Stimulated activated CD4-positive, alpha-beta T cell treated with anti-CD3 and anti-CD28 coated beads, Interleukin-2, amount 100 ng/mL, for 24 hours (primary cell): ENCODE measurements at regions not wholly inside any gene's neighbourhood (a gene's known extent, or its start where the extent isn't known, plus 50 kb on each side); places are given as distances from the start of the nearest gene placed in this dataset.
"Not testable (repeated sequence)": the region's sequence is repeated elsewhere in the genome, so short reads cannot be mapped to it uniquely, and the experiment has no call there.

Source experiments
- DNase-seq, 2 donors: peaks; one replicate each; pipeline ENCODE4 v3.0.0-alpha.2; 2020

DNA sequence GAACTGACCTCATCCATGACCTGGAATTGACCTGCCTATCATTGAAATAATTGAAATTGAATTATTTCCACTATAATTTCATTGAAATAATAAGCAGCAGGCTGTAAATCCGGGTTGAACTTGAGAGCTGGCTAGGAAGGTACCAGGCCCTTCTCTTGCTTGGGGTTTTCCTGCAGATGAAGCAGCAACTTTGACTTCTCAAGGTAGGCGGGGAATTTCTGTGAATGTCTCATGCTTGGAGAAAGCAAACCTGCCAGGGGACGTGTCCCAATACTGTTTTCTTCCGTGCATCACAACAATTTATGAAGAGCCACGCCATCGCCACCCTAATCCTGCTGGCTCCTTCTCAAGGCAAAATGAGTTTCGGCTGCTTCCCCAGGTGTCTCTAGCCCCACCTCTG, 97.5 kb upstream of the XYLT1 start:
- no peak for DNase-seq

DNA sequence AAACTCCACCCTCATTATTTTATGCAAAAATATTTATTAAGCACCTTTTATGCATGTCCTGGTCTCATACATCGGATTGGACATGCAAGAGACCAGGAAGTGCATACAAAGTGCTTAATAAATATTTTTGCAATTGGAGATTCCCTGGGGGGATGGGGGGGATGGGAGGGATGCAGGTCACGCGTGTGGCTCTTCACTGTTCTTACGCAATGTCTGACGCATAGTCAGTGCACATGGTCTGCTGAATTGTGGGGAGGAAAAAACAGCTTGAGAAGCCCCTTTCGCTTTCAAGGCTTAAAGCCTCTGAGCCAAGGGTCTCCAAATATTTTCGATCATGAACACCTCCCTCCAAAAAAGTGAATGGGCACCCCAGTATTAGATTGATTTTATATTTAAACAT, 96.7 kb upstream of the XYLT1 start:
- no peak for DNase-seq

DNA sequence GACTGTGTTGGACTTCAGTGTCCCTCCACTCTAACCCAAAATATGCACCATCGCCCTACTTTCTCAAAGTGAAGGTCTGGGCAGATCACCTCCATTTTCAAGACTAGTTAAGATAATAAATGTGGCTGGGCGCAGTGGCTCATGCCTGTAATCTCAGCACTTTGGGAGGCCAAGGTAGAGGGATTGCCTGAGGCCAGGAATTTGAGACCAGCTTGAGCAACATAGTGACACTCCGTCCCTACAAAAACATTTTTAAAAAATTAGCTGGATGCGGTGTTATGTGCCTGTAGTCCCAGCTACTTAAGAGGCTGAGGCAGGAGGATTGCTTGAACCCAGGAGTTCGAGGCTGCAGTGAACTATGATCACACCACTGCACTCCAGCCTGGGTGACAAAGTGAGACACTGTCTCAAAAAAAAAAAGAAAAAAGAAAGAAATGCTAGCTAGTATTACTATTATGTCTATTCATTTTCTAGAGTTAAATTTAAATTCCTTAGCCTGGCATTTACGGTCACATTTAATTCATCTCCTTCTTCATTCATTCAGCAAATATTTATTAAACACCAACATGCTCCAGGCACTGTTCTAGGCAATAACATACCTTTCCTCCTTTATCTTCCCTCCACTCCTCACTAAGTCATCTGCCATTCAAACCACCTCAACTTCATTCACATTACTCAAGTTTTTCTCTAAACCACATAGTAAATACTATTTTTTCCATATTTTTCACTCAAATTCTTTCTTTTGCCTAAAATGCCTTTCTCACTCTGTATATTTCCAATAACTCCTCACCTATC, 96.1 kb upstream of the XYLT1 start:
- DNase-seq, result no peak

DNA sequence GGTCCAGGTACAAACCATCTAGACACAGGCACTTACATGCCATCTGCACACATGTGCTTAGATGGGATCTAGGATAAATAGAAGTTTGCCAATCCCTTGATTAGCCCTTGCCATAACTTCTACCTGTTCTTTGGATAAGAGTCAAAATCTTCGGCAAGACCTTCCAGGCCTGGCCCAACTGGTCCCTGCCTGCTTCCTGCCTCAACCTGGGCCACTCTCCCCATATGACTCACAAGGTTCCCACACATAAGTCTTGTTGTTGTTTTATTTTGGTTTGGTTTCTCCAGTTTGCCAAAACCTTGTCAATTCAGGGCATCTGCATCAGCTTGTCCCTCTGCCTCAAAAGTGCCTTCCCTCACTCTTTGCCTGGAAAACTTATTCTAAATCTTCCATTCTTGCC, 95.3 kb upstream of the XYLT1 start:
- DNase-seq, result no peak

DNA sequence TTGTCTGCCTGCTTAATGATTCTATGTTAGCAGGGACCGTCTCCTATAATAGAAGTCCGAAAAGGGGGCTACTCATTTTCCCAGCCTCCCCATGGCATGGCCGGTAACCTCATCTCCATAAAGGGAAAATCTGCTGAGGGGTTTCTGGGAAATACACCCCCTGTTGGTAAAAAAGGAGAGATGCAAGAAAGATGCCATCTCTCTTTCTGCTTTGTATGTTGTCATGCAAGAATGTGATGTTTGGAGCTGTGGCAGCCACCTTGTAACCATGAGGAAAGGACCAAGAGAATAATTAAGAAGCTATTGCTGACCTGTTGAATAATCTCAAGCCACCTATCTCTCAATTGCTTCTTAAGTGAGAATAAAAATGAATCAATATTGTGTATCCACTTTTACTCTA, 94.8 kb upstream of the XYLT1 start:
- DNase-seq, result no peak

DNA sequence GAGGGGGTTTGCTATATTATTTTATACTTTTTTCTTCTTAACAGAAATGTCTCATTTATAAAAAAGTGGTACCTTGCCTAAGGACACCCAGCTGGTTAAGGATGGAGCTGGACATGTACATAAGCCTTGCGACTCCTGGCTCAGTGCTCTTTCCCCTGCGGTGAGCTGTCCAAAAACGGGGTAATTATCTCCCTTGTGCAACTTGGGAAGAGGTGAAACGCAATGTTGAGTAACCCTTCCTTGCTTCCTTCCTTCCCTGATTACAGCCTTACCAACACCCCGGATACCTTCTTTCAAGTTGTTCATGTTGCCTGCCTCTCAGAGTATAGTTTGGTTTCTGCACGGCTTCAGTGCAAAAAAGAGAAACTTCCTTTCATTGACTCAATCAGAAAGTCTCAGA, 94.1 kb upstream of the XYLT1 start:
- no peak for DNase-seq

DNA sequence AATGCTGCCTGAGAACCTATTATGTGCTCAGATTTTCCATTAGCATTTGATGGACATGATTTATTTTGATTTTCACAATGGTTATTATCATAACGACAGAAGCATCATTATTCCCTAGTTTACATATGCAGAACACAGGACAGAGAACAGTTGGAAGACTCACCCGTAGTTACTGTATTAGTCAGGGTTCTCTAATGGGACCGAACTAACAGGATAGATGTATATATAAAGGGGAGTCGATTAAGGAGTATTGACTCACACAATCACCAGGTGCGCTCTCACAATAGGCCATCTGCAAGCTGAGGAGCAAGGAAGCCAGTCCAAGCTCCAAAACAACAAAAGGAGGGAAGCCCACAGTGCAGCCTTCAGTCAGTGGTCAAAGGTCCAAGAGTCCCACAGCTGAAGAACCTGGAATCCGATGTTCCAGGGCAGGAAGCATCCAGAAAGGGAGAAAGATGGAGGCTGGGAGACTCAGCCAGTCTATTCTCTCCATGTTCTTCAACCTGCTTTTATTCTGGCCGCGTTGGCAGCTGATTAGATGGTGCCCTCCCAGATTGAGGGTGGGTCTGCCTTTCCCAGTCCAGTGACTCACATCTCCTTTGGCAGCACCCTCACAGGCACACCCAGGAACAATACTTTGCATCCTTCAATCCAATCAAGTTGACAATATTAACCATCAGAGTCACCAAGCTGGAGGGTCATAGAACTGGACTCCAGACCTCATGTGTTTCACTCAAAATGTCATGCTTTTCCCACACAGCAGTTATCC, 92.7 kb upstream of the XYLT1 start:
- DNase-seq, result no peak

DNA sequence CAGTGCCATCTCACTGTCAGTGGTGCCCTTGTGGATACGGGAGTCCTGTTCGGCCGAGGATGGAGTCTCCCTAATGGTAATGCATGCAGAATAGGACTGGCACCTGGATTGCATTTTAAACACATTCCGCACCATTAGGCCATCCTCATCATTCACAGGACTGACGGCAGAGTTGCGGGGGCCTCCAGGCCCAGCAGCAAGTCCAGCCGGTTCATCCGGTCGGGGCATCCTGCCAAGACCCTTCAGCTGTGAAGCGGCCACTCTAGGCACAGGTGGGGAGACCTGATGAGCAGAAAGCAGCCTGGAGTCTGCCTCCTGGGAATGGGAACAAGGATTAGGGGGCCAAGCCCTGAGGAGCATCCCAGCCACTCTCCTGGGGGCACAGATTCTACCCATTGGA, 90.3 kb upstream of the XYLT1 start:
- DNase-seq, result no peak

DNA sequence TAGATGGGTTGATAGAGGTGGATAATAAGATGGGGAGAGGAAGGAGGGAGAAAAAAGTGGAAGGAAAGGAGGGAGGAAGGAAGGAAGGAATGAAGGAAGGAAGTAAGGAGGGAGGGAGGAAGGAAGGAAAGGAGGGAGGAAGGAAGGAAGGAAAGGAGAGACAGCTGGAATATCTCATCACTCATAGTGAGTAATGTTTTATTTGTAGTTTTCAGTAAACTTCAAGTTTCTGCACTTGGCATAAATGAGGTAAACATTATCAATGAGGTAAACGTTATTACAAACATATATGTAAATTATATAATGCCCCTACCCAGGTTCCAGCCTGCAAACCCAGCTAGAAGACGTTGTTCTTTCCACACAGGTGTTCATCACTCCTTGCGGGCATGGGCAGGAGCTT, 89.8 kb upstream of the XYLT1 start:
- no peak for DNase-seq

DNA sequence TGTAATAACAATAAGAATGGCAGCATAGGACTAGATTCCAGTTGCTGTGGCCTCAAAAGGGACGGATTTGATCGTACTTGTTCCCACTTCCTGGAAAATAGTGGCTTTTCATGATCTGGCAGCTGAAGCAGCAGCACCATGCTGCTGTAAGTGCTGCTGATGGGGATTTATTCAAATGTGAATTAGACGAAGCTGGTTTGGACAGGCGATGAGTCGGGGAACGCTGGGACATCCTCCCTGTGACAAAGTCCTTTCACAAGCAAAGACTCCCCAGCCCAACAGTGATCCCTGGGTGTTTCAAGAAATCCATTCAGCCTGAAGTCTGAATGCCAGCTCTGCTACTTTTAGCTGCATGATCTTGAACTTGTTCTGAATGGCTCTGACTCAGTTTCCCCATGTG, 88.6 kb upstream of the XYLT1 start:
- no peak for DNase-seq

DNA sequence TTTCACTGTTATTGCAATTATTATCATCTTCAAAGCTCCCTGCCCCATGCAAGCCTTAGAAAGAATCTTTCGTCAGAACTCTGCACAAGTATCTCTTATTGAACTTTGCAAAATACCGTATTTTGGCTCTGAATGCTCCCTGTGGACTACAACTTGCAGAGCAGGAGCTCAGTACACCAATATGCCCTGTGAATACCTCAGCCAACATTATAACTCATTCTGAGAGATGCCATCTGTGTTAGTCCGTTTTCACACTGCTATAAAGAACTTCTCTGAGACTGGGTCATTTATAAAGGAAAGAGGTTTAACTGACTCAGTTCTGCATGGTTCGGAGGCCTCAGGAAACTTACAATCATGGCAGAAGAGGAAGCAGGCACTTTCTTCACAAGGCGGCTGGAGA, 87.2 kb upstream of the XYLT1 start:
- no peak for DNase-seq

DNA sequence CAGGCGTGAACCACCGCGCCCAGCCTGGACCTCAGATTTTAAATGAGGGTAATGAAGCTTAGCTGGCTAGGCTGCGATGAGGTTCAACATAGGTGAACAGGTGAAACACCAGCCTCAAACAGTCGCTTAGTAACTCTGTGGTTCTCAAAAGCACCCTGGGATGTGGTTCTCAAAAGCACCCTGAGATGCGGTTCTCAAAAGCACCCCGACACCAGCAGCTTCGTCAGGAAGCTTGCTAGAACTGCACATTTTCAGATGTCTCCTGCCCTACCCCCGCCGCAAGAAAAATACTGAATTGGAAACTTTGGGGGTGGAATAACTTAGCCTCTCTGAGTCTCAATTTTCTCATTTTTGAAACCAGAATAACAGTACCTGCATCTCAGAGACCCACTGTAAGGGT, 86.7 kb upstream of the XYLT1 start:
- no peak for DNase-seq

DNA sequence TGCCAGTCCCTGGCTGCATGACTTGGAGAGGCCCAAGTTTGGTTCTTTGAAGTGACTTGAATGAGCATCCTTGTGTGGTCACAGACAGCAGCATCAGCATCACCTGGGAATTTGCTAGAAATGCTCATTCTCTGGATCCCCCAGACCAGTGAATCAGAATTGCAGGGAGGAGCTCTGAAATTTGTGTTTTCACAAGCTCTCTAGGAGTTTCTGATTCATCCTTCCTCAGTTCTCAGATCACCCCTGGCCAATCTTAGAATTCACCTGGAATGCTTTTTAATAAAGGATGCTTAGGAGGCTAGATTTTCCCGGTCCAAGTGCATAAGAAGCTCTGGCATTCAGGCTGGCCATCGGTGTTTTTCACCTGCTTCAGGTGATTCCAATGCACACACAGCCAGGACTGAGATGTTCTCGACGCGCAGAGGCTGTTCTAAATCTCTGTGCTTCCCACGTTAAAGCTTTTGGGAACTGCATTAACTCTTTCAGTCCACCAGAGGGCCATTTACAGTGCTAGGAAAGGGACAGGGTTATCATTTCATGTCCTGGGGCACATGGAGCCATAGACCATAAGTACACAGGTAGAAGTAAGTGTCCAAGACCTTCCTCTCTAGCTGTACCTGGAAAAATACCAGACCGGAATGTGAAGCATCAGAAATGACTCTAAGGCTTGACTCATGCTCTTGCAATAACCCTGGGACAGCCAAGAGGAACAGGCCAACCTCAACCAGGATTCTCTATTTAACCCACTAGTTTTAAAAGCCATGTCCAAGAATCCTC, 85.7 kb upstream of the XYLT1 start:
- DNase-seq, result no peak

DNA sequence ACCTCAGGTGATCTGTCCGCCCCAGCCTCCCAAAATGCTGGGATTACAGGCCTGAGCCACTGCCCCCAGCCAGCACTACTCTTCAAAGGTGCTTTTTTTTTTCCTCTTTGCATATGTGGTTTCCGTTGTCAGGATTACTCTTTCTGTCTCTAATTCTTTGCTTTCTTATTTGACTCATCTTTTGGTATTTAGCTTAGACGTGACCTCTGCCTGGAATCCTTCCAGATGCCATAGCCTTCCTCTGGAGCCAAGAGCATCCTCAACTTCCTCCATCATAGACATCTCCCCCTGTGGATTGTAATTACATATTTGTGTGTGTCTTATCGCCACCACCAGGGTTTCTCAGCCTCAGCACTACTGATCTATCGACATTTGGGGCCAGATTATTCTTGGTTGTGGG, 84.4 kb upstream of the XYLT1 start:
- no peak for DNase-seq

DNA sequence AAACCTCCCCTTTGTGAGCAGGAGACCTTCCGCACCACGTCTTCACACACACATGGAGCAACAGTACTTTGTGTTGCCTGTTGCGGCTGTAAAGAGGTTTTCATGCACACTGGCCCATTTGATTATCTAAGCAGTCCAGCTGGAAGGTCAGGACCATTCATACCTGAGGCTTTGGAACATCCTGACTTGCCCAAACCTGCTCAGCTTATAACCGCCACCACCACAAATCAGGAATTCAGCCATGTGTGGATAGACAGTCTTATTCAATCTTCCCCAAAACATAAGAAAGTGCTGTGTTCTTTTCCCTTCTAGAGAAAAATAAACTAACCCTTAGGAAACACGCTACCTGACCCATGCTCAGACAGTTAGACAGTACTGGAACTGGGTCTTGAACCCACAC, 81.6 kb upstream of the XYLT1 start:
- DNase-seq, result no peak

DNA sequence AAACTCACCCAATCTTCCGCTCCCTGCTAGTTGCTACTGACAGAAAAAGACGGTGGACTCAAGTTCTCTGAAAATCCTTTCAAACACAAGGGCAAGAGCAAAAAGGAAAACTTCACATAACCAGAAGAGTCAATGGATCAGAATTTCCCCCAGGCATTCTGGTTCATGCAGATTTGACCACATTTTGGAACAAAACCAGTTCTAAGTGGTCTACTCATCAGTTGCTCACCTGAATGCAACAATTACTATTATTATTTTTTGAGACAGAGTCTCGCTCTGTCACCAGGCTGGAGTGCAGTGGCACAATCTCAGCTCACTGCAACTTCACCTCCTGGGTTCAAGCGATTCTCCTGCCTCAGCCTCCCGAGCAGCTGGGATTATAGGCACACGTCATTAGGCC, 80.9 kb upstream of the XYLT1 start:
- DNase-seq, result not testable (repeated sequence)

DNA sequence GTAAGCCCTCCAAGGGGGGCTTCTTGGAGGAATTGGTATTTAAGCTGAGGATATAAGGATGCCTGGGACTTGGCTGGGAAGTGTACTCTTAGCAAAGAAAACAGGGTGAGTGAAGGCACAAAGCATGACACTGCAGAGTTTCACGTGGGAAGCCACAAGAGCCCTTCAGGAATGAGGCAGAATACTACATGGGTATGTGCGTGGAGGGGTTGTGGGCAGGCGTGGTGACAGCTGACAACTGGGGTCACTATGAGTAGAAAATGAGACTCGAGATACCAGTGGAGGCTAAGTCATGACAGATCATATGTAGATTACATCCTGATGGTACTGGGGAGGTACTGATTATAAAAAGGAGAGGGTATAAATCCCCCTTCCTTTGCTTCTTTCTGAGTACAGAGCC, 78.1 kb upstream of the XYLT1 start:
- DNase-seq, result no peak

DNA sequence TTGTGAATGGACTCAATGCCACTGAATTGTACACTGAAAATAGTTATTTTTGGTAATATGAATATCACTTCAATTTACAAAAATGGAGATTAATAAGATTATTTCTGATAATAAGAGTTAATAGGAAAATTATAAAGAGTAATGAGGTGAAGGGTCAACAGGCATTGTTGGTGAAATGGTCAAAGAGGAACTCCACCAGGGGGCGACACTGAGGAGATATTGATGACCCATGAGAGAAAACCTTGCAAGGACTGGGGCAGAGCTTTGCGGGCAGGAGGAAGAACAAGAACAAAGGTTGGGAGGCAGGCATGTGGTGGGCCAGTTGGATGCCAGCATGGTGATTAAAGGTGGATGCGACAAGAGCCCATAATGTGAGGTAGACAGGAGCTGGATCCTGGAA, 74.0 kb upstream of the XYLT1 start:
- DNase-seq, result peak; percentile 22 to 38

DNA sequence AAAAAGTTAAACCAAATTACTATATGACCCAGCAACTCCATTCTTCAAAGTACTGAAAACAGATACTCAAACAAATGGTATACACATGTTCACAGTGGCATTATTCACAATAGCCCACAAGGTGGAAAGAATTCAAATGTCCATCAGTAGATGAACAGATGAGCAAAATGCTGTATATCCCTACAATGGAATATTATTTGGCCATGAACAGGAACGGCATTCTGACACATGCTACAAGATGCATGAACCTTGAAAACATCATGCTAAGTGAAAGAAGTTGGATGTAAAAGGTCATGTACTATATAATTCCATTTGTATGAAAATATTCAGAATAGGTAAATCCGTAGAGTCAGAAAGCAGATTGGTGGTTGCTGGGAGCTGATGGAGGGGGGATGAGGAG, 73.5 kb upstream of the XYLT1 start:
- no peak for DNase-seq

DNA sequence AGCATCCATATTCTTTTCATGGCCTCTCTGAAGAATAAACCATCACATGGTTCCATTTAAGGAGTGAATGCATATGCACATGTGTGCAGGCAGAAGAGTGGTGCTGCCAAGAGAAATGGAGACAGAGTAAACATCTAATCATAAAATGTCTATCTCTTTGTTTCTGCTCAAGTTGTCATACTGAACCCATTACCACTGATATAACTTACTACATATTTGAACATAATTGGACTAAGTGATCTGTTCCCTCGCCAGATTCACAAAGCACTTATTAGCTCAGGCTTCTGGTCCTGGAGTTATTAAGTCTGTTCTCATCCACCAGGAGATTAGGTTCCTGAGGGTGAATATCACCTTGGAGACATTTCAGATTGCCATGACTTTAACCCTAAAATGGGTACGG, 72.3 kb upstream of the XYLT1 start:
- no peak for DNase-seq

DNA sequence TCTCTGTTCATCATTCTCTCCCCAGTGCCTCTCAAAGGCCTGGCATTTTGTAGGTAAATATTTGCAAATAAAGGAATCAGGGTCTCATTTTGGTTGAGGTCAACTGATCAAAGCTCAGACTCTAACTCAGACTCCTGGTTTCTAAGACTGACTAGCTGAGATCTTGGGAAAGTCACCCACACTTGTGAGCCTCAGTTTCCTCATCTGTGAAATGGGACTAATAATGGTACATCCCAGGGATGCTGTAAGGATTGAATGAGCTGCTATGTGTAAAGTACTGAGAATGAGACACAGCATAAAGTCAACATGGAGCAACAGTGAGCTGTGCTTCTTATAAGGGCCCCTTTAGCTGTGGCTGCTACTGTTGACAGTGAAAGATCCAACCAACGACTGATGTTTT, 70.6 kb upstream of the XYLT1 start:
- no peak for DNase-seq

DNA sequence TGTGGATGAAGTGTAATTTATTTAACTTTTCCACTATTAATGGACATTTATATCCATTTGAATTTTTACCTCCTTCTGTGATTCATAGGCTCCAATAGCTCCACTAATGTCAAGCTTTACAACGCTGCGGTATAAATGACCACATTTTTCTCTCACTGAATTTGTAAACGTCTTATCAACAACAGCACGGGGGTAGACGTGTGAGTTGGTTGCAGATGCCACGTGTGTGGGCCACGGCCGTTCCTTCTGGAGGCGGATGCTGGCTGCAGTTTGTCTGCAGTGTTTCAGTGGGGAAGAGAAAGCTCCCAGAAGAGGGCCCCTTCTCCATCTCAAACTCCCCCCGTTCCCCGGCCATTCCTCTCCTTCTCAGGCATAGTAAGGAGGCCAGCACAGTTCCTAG, 68.2 kb upstream of the XYLT1 start:
- no peak for DNase-seq

DNA sequence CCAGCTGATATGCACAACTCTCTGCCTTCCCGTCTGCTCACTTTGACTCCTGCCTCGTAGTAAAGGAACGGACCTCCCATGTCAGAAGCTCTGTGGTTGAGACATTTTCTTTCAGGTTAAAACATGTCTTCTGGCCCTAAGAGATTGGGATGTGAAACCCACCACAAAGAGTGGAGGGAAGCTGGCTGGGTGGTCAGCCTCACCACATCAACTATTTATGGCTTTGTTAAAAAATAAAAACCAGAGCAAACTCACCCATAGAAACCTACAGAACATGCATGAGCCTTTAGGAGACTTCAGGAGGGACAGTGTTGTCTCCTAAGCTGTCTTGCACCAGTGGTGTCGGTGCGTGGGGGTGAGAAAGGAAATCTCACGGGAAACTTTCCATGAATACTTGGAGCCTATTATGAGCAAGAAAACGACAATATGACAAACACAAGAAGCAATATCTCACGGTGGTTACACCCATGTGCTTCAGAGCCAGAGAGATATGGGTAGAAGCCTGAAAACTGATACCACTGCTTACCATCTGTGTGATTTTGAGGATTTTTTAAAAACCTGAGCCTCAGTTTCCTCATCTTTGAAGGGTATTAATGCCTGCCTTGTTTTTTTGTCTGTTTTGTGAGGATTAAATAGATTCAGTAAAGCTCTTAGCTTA, 61.7 kb upstream of the XYLT1 start:
- DNase-seq, result no peak
